ENCODE measurements at regions not wholly inside any gene's neighbourhood (a gene's known extent, or its start where the extent isn't known, plus 50 kb on each side); places are given as distances from the start of the nearest gene placed in this dataset.

DNA sequence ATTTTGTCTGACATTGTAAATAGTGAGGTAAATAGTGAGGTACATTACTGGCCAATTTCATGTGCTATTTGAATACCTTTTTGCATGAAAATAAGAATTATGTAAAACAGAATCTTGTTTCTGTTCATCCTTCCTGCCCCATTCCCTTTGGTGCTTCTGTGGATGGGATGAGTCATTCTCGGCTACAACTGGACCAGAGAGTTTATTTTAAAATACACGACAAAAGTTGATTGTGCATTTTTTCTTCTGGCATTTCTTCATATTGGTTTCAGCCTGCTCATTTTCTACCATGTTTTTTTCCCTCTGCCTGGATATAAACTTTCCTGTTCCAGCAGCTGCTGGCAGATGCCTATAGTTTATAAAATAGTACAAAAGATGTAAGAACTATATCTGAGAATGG is 107.5 kb downstream of the CYSLTR2 start:
- no peak for DNase-seq (ENCODE audit: extremely low read depth in 1 of 11, low read depth in 9 of 11, low spot score in 4 of 11)

DNA sequence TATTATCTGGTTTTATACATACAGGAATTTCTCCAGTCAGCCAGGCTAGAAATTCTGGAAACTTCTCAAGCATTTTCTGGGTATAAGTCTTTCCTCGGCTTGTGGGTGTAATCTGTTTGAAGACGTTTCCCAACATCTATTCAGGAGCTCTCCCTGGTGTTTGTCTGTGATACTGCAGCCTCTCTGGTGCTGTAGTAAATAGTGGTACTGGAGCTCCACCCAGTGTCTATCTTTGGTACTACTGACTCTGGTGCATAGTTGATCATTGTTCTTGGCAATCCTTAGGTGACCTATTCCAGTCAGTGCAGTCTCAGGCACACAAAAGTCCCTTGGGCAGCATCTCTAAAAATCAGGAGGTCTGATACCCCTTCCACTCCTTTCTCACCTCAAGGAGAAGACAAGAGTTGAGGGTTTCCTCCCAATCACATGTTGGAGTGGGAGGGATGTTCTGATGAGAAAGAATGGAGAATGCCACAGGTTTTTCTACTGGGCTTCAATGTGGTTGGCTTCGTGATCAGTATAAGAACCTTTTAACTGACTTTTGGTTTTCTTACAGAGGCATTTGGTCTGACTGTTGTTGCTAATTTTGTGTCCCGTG is 115.5 kb downstream of the CYSLTR2 start:
- DNase-seq (ENCODE audit: extremely low read depth in 1 of 11, low read depth in 9 of 11, low spot score in 4 of 11) = peak; percentile 58 to 82 (median 71)

DNA sequence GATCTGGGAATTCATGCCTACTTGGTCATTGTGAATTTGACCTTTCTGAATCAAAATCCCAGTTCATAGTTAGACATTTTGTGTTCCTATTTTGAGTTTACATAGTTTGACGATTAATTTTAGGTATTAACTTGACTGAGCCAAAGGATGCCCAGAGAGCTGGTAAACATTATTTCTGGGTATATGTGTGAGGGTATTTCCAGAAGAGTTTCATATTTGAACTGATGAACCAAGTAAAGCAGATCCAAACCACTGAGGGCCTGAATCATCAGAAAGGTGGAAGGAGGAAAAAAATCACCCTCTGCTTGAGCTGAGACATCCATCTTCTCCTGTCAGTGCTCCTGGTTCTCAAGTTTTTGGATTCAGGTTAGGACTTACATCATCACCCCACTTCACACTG is 116.6 kb downstream of the CYSLTR2 start:
- no peak for DNase-seq (ENCODE audit: extremely low read depth in 1 of 11, low read depth in 9 of 11, low spot score in 4 of 11)

DNA sequence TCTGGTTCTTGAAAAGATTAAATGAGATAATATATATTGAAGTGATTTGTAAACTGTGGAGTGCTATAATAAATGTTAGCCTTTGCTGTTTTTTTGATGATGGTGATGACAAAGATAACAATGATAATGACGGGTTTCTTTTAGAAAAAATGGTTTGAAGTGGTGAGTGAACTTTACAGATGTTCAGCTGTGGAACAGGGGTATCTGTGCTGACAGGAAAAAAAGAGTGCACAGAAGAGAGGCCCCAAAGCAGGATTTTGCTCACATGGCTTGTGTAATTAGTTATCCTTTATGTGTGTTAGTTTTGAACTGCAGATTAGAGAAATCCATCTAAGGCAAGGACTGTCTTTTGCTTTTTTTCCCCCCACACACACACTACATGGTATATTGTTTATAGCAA is 119.2 kb downstream of the CYSLTR2 start:
- DNase-seq (ENCODE audit: extremely low read depth in 1 of 11, low read depth in 9 of 11, low spot score in 4 of 11) = no peak

DNA sequence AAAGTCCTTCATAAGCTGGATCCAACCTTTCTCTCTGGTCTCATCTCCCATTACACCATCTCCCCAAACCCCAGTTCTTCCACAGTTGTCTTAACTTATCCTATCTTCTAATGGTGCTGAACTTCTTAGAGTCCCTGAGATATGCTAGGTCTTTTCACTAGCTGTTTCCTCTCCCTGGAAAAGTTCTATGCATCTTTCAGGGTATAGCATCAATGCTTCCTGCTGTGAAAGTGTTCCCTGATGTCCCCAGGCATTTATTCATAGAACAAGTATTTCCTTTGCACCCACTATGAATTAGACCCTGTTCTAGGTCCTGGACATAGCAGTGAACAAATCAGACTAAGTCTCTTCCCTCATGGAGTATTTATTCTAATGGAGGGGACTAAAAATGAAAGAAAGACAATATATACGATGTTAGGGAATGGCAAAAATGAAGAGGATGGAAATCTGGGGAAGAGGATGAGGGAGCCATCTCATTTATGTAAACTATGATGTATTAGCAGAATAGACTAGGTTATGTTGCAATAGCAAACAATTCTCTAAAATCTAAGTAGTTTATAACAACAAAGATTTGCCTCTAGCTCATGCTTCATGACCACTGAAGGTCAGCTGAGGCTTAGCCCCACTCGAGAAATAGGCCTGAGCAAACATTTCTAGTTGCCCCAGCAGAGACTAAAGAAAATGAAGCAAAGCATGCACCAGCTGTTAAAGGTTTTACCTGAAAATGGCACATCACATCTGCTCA is 120.0 kb downstream of the CYSLTR2 start:
- DNase-seq (ENCODE audit: extremely low read depth in 1 of 11, low read depth in 9 of 11, low spot score in 4 of 11) = no peak

DNA sequence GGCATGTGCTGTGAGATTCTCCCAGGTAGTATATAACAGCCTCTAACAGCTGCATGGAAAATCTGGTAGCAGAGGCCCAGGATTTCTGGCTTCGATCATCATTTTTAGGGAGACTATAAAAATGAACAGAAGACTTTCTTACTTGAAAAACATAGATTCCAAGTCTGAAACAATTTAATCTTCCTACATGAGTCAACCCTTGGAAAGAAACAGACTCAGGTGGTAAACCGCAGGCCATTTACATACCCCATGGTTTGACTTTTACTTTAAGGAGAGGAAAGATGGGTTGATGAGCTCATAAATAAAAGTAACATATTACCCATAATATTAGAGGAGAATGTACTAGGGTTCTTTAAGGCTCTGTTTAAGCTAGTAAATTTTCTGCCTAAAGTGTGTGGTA is 121.6 kb downstream of the CYSLTR2 start:
- DNase-seq (ENCODE audit: extremely low read depth in 1 of 11, low read depth in 9 of 11, low spot score in 4 of 11) = no peak

DNA sequence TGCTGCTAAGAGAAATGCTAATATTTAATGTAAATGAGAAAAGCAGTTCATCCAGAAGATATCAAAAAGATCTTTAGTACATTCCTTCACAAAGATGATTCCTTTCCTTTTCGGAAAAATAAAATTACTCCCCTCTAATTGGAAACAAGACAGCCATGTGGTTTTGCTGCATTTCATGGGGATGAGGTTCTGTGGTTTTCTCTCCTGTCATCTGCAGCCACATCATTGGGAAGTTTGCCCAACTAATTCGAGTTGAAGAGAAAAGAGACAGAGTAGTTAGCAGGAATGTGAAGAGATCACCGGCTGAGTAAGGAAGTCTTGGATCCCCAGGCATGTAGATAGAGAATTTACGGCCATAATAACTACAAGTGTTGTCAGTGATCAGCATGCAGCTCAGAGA is 122.1 kb downstream of the CYSLTR2 start:
- no peak for DNase-seq (ENCODE audit: extremely low read depth in 1 of 11, low read depth in 9 of 11, low spot score in 4 of 11)

DNA sequence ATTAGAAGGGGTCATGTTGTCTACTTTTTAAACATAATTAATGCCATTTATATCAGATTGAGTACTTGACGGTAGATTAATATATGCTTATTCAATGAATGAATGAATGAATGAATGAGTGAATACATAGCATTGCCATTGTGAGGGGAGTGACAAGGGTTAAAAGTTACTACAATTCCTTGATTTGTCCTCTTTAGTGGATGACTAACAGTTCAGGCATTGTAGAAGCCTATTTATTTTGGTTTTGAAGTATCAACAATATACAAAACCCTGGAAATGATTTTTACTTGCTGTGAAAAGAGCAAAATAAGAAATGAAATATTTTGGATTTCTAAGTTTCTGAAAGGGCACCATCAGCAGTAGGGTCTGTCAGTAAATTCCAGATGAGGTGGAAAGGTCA is 122.7 kb downstream of the CYSLTR2 start:
- no peak for DNase-seq (ENCODE audit: extremely low read depth in 1 of 11, low read depth in 9 of 11, low spot score in 4 of 11)

DNA sequence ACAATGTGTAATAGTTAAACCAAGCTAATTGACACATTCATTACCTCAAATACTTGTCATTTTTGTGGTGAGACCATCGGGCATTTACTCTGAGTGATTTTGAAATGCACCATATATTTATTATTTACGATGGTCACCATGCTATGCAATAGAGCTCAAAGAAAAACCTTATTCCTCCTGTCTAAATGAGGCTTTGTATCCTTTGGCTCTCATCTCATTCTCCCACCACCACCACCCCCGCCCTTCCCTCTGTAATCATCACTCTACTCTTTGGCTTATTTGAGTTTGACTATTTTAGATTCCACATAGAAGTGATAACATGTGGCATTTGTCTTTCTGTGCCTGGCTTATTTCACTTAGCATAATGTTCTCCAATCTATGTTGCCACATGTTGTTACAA is 124.9 kb downstream of the CYSLTR2 start:
- DNase-seq (ENCODE audit: extremely low read depth in 1 of 11, low read depth in 9 of 11, low spot score in 4 of 11) = no peak

DNA sequence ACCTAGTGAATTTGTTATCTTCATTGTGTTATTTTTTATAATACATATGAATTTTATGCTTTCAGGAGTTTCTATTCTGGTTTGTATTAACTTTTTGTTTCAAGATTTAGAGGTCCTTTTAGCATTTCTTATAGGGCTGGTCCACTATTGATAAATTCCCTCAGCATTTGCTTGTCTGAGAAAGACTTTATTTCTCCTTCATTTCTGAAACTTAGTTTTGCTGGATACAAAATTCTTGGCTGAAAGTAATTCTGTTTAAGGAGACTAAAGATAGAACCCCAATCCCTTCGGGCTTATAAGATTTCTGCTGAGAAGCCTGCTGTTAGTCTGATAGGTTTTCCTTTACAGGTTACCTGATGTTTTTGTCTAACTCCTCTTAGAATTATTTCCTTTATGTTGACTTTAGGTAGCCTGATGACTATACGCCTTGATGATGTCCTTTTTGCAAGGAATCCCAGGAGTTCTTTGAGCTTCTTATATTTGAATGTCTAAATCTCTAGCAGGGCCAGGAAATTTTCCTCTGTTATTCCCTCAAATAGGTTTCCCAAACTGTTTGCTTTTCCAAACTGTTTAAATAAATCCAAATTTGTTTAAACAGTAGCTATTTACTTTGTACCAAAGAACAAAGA is 127.1 kb downstream of the CYSLTR2 start:
- DNase-seq (ENCODE audit: extremely low read depth in 1 of 11, low read depth in 9 of 11, low spot score in 4 of 11) = no peak

DNA sequence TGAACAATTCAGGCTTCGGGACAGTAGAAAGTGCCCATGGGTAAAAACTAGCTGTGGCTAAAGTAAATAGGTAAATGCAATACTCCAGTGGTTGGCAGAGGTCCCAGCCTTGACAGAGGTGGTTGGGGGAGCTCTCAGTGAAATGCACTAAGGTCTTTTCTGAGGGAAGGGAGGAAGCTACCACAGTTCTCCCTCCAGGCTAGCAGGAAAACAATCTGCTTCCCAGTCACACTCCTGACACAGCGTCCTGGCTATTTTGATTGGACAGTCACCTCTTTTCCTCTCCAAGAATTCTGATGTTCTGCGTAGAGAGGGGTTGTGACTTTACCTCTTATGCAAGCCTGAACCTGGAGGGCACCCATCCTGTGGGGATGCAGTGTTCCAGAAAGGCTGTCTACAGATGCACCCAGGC is 128.7 kb downstream of the CYSLTR2 start:
- DNase-seq (ENCODE audit: extremely low read depth in 1 of 11, low read depth in 9 of 11, low spot score in 4 of 11) = no peak

DNA sequence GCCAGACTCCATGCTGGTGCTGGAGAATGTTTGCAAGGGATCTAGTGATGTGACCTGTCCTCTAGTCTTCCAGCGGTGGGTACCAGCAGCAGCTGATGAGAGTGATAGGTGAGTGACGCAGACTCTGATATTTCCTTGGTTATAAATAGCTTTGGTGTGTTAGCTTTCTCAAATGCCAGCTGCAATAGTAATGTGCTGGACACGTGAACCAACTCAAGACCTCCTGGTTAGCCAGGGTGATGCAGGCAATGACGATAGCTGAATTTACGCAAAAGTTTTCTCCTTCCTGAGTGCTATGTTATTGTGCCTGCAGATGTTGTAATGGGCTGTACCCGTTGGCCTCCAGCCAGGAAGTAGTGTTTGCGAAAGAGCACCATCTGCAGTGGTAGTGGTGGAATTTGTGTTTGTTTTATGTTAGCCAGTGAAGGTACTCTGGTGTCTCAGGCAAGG is 129.5 kb downstream of the CYSLTR2 start:
- DNase-seq (ENCODE audit: extremely low read depth in 1 of 11, low read depth in 9 of 11, low spot score in 4 of 11) = no peak

DNA sequence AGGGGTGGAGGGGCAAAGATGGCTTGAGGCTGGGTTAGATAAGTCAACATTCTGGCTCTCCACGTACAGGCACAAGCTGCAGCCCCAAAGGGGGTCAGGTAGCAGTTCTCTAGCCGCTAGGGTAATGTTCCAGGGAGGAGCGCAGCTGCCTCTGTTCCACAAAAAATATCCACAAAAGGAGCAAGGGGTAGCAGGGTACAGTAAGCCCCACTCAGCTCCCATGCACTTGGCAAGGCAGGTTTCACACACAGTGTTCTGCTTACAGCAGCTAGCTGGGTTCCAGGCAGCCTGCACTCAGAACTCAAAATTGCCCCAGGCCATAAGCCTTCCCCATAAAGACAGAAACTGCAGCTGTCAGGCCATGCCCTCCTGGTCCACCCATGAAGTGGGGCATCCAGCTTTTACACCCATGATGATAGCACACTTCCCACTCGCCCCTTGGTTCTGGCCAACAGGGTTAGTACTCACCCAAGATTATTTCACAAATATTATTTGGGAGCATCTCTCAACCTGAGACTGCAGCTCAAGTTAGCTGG is 130.0 kb downstream of the CYSLTR2 start:
- no peak for DNase-seq (ENCODE audit: extremely low read depth in 1 of 11, low read depth in 9 of 11, low spot score in 4 of 11)

DNA sequence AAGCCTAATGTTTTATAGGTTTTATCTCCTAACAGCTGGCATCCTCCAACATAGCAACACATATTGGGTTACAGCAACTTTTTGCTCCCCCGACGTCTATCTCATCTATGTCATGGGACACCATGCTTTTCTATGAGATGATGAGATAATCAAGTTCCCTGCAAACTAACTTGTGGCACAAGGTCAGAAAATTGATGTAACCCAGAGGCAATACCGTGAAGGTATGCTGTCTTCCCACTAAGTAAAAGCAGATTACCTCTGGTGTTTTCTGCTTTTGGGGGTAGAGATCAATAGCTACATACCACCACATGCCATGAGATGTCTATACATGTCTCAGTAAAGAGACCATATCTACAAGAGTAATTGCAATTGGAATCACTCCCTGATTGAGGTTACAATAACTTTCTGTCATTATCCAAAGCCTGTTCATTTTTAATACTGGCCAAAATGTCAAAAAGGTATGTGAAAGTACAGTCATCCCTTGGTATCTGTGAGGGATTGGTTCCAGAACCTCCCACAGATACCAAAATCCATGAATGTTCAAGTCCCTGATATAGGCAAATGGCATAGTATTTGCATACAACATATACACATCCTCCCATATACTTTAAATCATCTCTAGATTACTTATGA is 131.3 kb downstream of the CYSLTR2 start:
- DNase-seq (ENCODE audit: extremely low read depth in 1 of 11, low read depth in 9 of 11, low spot score in 4 of 11) = no peak

DNA sequence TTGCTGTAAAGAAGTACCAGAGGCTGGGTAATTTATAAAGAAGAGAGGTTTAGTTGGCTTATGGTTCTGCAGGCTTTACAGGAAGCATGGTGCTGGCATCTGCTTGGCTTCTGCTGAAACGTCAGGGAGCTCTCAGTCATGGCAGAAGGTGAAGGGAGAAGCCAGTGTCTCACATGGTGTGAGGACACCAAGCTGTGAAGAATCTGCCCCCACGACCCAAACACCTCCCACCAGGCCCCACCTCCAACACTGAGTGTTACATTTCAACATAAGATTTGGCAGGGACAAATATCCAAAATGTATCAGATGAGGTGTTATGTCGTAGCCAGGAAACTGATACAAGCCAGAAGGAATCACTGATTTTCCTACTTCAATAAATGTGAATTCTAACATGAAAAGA is 136.5 kb downstream of the CYSLTR2 start:
- no peak for DNase-seq (ENCODE audit: extremely low read depth in 1 of 11, low read depth in 9 of 11, low spot score in 4 of 11)

DNA sequence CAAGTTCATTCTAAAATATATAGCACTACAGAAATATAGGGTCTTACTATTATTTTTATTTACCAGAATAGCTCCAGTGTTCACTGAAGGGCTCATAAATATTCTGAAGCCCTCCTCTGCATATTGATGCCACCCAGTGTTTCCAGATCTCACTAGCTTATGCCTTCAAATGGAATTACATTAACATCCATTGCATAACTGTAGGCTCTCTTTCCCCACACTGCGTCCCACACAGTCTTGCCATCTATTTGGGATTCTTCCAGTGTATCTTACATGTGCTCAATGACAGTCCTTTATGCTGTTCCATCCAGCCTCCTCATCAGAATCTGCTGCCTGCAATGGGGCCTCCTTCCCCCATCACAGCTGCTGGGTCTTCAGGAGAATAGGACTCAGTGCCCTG is 137.2 kb downstream of the CYSLTR2 start:
- DNase-seq (ENCODE audit: extremely low read depth in 1 of 11, low read depth in 9 of 11, low spot score in 4 of 11) = no peak

DNA sequence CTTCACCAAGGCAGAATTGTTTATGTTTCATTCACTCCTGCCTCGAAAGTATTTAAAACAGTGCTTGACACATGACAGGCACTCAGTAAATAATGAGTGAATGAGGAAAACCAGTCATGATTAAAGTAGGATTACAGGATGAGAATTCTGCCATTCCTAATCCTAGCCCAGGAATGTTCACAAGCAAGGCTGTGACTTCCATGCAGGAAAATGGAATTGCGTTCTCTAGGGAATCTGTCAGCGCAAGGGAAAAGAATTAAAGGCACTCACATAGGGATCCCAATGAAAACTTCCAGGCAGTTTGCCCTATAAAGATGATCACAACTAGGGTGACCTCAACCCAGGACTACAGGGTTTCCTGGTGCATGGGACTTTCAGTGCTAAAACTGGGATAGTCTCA is 143.4 kb downstream of the CYSLTR2 start:
- no peak for DNase-seq (ENCODE audit: extremely low read depth in 1 of 11, low read depth in 9 of 11, low spot score in 4 of 11)

DNA sequence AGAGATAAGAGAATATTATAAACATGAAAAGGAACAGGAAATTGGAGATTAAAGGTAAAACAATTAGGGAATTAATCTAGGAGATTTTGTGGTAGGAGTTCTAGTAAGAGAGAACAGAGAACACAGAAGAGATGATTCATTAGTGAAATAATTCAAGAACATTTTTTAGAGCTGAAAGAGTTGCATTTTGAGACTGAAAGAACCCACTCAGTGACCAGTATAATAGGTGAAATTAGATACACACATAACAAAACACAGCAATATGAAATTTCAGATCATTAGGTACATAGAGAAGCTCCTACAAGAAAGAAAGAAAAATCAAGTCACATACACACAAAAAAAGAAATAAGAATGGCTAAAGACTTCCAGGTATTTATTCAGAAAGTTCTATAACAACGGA is 144.0 kb downstream of the CYSLTR2 start:
- DNase-seq (ENCODE audit: extremely low read depth in 1 of 11, low read depth in 9 of 11, low spot score in 4 of 11) = no peak

DNA sequence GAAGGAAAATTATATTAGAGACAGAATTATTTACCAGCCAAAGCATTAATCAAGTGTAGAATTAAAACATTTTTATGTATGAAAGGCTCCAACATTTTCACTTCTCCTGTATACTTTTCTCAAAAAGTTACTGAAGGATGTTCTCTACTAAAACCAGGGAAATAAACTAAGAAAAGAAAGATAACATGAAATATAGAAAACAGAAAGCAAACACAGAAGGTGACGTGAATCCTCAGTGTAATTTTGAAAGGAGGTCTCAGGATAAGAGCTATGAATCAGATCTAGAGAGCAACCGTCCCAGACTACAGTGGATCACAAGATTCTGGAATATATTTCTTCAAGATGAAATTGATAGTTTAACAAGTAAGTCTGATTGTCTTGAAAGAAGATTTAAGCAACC is 144.5 kb downstream of the CYSLTR2 start:
- DNase-seq (ENCODE audit: extremely low read depth in 1 of 11, low read depth in 9 of 11, low spot score in 4 of 11) = no peak

DNA sequence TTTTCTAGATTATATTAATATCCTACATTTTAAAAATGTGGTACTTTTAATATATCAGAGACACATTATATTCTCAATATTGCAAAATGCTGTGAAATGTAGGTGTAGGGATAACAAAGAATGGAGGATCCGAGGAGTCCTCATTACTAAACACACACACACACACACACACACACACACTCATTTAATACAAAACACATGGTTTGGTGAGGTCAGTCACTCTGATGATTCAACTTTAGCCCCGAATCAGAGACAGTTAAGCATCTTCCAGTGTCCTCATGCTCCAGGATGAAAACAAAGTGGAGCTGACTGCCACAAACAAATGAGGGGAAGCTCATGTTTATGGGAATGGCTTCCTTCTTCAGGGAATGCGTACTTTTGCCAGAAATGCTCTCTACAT is 147.5 kb downstream of the CYSLTR2 start:
- no peak for DNase-seq (ENCODE audit: extremely low read depth in 1 of 11, low read depth in 9 of 11, low spot score in 4 of 11)

Measured in renal cortex interstitium (tissue), 11 donors.